ENCODE measurements at regions not wholly inside any gene's neighbourhood (a gene's known extent, or its start where the extent isn't known, plus 50 kb on each side); places are given as distances from the start of the nearest gene placed in this dataset.
A peak's percentile ranks its signal among the peaks of the same experiment; 100 is the strongest.

DNA sequence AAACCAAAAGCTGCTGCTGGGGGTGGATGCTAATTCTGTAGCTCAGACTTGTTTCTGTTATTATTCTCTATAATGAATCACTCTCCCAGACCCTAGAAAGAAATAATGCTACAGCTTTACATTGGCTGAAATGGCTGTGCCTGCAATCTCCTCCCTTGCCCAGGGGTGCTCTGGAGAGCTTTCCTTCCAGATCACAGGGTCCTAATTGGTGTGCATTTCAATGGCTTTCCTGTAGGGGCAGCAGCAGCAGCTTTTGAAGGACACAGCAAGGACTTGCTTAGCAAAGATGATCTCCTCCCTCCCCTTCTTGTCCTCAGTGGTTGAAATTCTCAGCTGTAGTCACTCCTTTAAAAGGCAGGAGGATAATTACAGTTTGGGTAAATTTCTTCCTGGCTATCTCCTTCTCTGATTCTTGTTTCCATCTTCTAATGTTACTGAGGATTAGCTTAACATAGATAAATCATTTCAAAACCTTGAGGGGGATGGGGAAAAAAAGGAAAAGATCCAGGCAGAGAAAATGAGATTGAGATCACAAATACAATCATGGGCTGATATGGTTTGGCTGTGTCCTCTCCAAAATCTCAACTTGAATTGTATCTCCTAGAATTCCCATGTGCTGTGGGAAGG, 120.2 kb upstream of the CTTNBP2 start:
- Histone ChIP-seq H4K91ac (ENCODE audit: low read length) (no peak overlapping the region), H3K9ac (ENCODE audit: low read length) (no peak overlapping the region), H2BK15ac (ENCODE audit: low read depth, poor library complexity, severe bottlenecking) (no peak overlapping the region), H2BK120ac (ENCODE audit: low read depth, low read length) (no peak overlapping the region), H3K4me2 (ENCODE audit: low read length, poor library complexity, severe bottlenecking) (no peak overlapping the region), H3K4me1 (ENCODE audit: control insufficient read depth, insufficient read depth, low read depth, low read length) (peaks cover 2% of the 10 kb centered on the region), H2BK12ac (ENCODE audit: low read length in 2 of 2) (no peak overlapping the region), H3K18ac (ENCODE audit: low read depth in 1 of 2, low read length in 2 of 2) (no peak overlapping the region), H2AK5ac (ENCODE audit: low read length, severe bottlenecking) (no peak overlapping the region), H3K4me3 (ENCODE audit: insufficient read depth in 1 of 2, low read depth in 1 of 2, low read length in 2 of 2) (no peak overlapping the region), H3K9me3 (ENCODE audit: control insufficient read depth, low read length) (no peaks in the 10 kb centered on the region), H3K27me3 (ENCODE audit: control insufficient read depth in 1 of 2, insufficient read depth in 1 of 2, low read length in 2 of 2) (no peaks in the 10 kb centered on the region), H3K36me3 (ENCODE audit: control insufficient read depth in 1 of 2, insufficient read depth in 2 of 2, low read depth in 1 of 2, low read length in 2 of 2) (no peaks in the 10 kb centered on the region), H3K4ac (ENCODE audit: low read depth in 1 of 2, low read length in 2 of 2) (no peak overlapping the region), H2AFZ (ENCODE audit: low read depth, low read length) (no peak overlapping the region), H3K27ac (ENCODE audit: low read length, poor library complexity, severe bottlenecking) (no peak overlapping the region), H2BK5ac (ENCODE audit: low read depth, low read length, poor library complexity, severe bottlenecking) (no peak overlapping the region), H3K14ac (ENCODE audit: low read length in 2 of 2) (no peak overlapping the region), H3K79me1 (replicated peaks; ENCODE audit: low read length, poor library complexity, severe bottlenecking) (no peaks in the 10 kb centered on the region), H3K23ac (ENCODE audit: low read length in 2 of 2) (no peak overlapping the region), H4K8ac (ENCODE audit: low read length) (no peak overlapping the region)
- DNase-seq: peak; percentile 57

- WGBS: 94% methylated on average over 5 of the region's 8 CpGs
Measured at GRCh38 chr7:117995850-117996650, 122.8 kb upstream of the CTTNBP2 start.

DNA sequence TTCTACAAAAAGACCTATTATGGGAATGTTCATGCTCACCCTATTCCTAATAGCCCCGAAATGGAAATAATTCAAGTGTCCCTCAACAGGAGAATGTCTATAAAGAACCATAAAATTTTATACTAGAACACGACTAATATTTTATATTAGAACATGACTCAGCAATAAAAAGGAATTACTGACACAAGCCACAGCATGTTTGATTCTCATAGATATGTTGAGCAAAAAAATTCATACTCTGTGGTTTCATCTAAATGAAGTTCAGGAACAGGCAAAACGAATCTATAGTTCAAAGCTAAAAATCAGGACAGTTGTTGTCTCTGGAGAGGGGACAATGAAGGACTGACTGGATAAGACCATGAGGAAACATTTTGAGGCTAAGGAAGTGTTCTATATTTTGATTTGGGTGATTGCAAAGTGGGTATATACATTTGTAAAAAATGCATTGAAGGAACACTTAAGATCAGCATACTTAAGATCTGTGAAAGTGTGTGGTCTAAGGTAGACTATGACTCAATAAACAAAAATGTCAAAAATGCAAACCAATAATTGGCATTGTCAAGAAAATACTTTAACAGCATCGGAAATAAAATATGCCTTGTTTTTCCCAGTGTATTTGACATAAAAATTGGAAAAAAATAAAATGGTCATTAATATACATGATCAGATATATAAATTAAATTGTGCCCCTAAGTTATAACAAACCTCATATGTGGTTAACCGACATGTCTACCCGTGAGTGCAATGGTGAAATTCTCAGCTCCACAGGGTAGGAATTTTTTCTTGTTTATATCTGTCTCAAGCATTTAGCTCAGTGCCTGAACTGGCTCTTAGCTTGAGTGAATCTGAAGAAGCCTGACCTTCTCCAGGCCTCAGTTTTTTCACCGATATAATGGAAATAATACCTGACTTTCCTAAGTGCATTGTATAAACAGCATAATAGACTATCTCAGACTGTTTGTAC, 124.9 kb upstream of the CTTNBP2 start:
- H4K91ac ChIP-seq (ENCODE audit: low read length): no peak overlapping the region
- no peak overlapping the region for H2BK5ac ChIP-seq (ENCODE audit: low read depth, low read length, poor library complexity, severe bottlenecking)
- H4K8ac ChIP-seq (ENCODE audit: low read length): no peak overlapping the region
- H3K36me3 ChIP-seq (ENCODE audit: control insufficient read depth in 1 of 2, insufficient read depth in 2 of 2, low read depth in 1 of 2, low read length in 2 of 2): no peaks in the 10 kb centered on the region
- no peak overlapping the region for H3K23ac ChIP-seq (ENCODE audit: low read length in 2 of 2)
- no peak overlapping the region for H3K18ac ChIP-seq (ENCODE audit: low read depth in 1 of 2, low read length in 2 of 2)
- no peak overlapping the region for H3K4ac ChIP-seq (ENCODE audit: low read depth in 1 of 2, low read length in 2 of 2)
- no peak overlapping the region for H2BK120ac ChIP-seq (ENCODE audit: low read depth, low read length)
- no peak overlapping the region for H3K14ac ChIP-seq (ENCODE audit: low read length in 2 of 2)
- H2AFZ ChIP-seq (ENCODE audit: low read depth, low read length): no peak overlapping the region
- no peak overlapping the region for H2AK5ac ChIP-seq (ENCODE audit: low read length, severe bottlenecking)
- no peaks in the 10 kb centered on the region for H3K9me3 ChIP-seq (ENCODE audit: control insufficient read depth, low read length)
- H3K4me1 ChIP-seq (ENCODE audit: control insufficient read depth, insufficient read depth, low read depth, low read length): peaks cover 4% of the 10 kb centered on the region
- H3K4me3 ChIP-seq (ENCODE audit: insufficient read depth in 1 of 2, low read depth in 1 of 2, low read length in 2 of 2): no peak overlapping the region
- DNase-seq: peak; percentile 30
- no peaks in the 10 kb centered on the region for H3K27me3 ChIP-seq (ENCODE audit: control insufficient read depth in 1 of 2, insufficient read depth in 1 of 2, low read length in 2 of 2)
- no peak overlapping the region for H3K9ac ChIP-seq (ENCODE audit: low read length)
- no peaks in the 10 kb centered on the region for H3K79me1 ChIP-seq (replicated peaks; ENCODE audit: low read length, poor library complexity, severe bottlenecking)
- H3K4me2 ChIP-seq (ENCODE audit: low read length, poor library complexity, severe bottlenecking): no peak overlapping the region
- 46% methylated on average over 2 of the region's 7 CpGs for WGBS
- H3K27ac ChIP-seq (ENCODE audit: low read length, poor library complexity, severe bottlenecking): peak overlapping the region; percentile 77
- H2BK12ac ChIP-seq (ENCODE audit: low read length in 2 of 2): no peak overlapping the region
- no peak overlapping the region for H2BK15ac ChIP-seq (ENCODE audit: low read depth, poor library complexity, severe bottlenecking)

More at GRCh38 chr7:117995850-117996650, 122.8 kb upstream of the CTTNBP2 start:
- H2BK5ac ChIP-seq (ENCODE audit: low read depth, low read length, poor library complexity, severe bottlenecking): no peak overlapping the region
- no peak overlapping the region for H2AFZ ChIP-seq (ENCODE audit: low read depth, low read length)
- no peak overlapping the region for H2BK120ac ChIP-seq (ENCODE audit: low read depth, low read length)
- no peak overlapping the region for H2BK12ac ChIP-seq (ENCODE audit: low read length in 2 of 2)
- peak overlapping the region; percentile 38 for H2AK5ac ChIP-seq (ENCODE audit: low read length, severe bottlenecking)
- H3K9me3 ChIP-seq (ENCODE audit: control insufficient read depth, low read length): no peaks in the 10 kb centered on the region
- H2BK15ac ChIP-seq (ENCODE audit: low read depth, poor library complexity, severe bottlenecking): no peak overlapping the region
- H4K91ac ChIP-seq (ENCODE audit: low read length): no peak overlapping the region
- H3K36me3 ChIP-seq (ENCODE audit: control insufficient read depth in 1 of 2, insufficient read depth in 2 of 2, low read depth in 1 of 2, low read length in 2 of 2): no peaks in the 10 kb centered on the region
- H3K27me3 ChIP-seq (ENCODE audit: control insufficient read depth in 1 of 2, insufficient read depth in 1 of 2, low read length in 2 of 2): no peaks in the 10 kb centered on the region
- H3K4ac ChIP-seq (ENCODE audit: low read depth in 1 of 2, low read length in 2 of 2): no peak overlapping the region
- peak overlapping the region; percentile 45 for H3K27ac ChIP-seq (ENCODE audit: low read length, poor library complexity, severe bottlenecking)
- no peak overlapping the region for H3K23ac ChIP-seq (ENCODE audit: low read length in 2 of 2)
- peaks cover 4% of the 10 kb centered on the region for H3K4me1 ChIP-seq (ENCODE audit: control insufficient read depth, insufficient read depth, low read depth, low read length)
- H3K4me2 ChIP-seq (ENCODE audit: low read length, poor library complexity, severe bottlenecking): no peak overlapping the region
- H3K9ac ChIP-seq (ENCODE audit: low read length): no peak overlapping the region
- H4K8ac ChIP-seq (ENCODE audit: low read length): no peak overlapping the region
- H3K18ac ChIP-seq (ENCODE audit: low read depth in 1 of 2, low read length in 2 of 2): no peak overlapping the region
- no peak overlapping the region for H3K14ac ChIP-seq (ENCODE audit: low read length in 2 of 2)
- DNase-seq: no peak
- H3K79me1 ChIP-seq (replicated peaks; ENCODE audit: low read length, poor library complexity, severe bottlenecking): no peaks in the 10 kb centered on the region
- H3K4me3 ChIP-seq (ENCODE audit: insufficient read depth in 1 of 2, low read depth in 1 of 2, low read length in 2 of 2): no peak overlapping the region

Measured in mesenchymal stem cell (in vitro differentiated cells and primary cell).